OCI-LY1 (cell line): ENCODE measurements at regions not wholly inside any gene's neighbourhood (a gene's known extent, or its start where the extent isn't known, plus 50 kb on each side); places are given as distances from the start of the nearest gene placed in this dataset.

Experiments used
- EZH2 ChIP-seq: fragments of 200-600 bp; sonication (generic), shearing (Covaris generic); IDR thresholded peaks from 2 replicates; pipeline ENCODE4 v1.8.0; 2017; ENCODE audit warnings: borderline replicate concordance, mixed run types, mild to moderate bottlenecking, antibody characterized with exemption, low read length, moderate library complexity, mixed read lengths
- TF ChIP-seq, protein P1 (sequence below): fragments of 200-600 bp; sonication (generic), shearing (Covaris generic); IDR thresholded peaks from 2 replicates; pipeline ENCODE4 v1.5.1; 2017; ENCODE audit warnings: mild to moderate bottlenecking, antibody characterized with exemption, low read length, moderate library complexity, mixed read lengths

DNA sequence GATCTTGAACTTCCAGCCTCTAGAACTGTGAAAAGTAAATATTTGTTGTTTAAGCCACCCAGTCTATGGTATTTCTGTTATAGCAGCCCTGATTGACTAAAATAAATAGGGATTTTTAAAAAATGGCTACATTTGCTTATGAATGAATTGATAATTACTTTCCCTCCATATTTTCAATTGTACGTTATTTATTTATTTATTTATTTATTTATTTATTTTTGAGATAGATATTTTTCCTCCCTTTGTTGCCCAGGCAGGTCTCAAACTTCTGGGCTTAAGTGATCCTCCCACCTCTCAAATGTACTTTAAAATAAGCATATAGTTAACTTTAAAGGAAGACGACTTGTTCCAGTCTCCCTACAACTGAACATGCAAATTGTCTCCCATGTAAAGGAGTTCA, 76.0 kb upstream of the HMGA2 start:
- TF ChIP-seq, protein P1, sequence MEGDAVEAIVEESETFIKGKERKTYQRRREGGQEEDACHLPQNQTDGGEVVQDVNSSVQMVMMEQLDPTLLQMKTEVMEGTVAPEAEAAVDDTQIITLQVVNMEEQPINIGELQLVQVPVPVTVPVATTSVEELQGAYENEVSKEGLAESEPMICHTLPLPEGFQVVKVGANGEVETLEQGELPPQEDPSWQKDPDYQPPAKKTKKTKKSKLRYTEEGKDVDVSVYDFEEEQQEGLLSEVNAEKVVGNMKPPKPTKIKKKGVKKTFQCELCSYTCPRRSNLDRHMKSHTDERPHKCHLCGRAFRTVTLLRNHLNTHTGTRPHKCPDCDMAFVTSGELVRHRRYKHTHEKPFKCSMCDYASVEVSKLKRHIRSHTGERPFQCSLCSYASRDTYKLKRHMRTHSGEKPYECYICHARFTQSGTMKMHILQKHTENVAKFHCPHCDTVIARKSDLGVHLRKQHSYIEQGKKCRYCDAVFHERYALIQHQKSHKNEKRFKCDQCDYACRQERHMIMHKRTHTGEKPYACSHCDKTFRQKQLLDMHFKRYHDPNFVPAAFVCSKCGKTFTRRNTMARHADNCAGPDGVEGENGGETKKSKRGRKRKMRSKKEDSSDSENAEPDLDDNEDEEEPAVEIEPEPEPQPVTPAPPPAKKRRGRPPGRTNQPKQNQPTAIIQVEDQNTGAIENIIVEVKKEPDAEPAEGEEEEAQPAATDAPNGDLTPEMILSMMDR: no peak
- no peak for TF ChIP-seq EZH2
